VCaP (cell line): ENCODE measurements at regions not wholly inside any gene's neighbourhood (a gene's known extent, or its start where the extent isn't known, plus 50 kb on each side); places are given as distances from the start of the nearest gene placed in this dataset.
"Not testable (repeated sequence)": the region's sequence is repeated elsewhere in the genome, so short reads cannot be mapped to it uniquely, and the experiment has no call there.

Experiments used
- H3K27ac ChIP-seq: fragments of 450-650 bp; 2 replicates; pipeline ENCODE4 v1.5.1; 2017
- TF ChIP-seq, protein P1 (sequence below): fragments of 450-650 bp; conservative IDR thresholded peaks from 2 replicates; pipeline ENCODE4 v1.5.1; 2017; ENCODE audit warnings: mild to moderate bottlenecking, moderate library complexity

DNA sequence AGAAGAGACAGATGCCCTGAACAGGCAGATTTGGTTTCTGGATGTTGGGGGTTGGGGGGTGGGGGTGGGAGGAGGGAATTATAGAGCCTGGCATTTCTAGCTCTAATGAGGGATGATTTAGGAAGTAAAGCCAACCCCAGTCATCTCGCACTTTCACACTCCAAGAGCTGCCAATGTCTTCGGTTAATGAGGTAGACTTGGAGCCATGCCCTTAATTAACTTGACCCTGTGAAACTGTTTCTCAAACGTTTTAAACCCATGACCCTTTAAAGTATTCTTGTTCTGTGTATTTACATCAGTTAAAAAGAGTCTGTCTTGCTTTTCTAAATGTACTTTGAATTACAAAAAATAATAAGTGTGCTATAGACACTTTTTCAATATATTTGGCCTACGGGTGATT, 466.9 kb downstream of the FAT4 start:
- no peak overlapping the region for H3K27ac ChIP-seq
- TF ChIP-seq, protein P1, sequence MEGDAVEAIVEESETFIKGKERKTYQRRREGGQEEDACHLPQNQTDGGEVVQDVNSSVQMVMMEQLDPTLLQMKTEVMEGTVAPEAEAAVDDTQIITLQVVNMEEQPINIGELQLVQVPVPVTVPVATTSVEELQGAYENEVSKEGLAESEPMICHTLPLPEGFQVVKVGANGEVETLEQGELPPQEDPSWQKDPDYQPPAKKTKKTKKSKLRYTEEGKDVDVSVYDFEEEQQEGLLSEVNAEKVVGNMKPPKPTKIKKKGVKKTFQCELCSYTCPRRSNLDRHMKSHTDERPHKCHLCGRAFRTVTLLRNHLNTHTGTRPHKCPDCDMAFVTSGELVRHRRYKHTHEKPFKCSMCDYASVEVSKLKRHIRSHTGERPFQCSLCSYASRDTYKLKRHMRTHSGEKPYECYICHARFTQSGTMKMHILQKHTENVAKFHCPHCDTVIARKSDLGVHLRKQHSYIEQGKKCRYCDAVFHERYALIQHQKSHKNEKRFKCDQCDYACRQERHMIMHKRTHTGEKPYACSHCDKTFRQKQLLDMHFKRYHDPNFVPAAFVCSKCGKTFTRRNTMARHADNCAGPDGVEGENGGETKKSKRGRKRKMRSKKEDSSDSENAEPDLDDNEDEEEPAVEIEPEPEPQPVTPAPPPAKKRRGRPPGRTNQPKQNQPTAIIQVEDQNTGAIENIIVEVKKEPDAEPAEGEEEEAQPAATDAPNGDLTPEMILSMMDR = no peak

DNA sequence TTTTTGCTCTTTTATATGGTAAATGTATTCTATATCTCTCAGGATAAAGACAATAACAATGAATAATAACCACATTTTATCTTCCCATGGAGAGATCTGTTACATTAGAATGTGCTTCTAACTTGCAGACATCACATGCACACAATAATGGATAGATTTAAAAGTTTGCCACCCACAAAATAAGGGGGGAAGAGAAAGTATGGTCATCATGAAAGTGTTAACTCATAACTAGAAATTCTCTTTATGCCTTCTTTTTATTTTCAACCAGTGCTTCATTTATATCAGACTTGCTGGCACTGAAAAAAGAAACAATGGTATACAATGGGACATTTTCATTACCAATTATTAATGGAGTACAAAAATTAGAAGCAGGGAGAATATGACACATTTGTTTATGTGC, 470.0 kb downstream of the FAT4 start:
- TF ChIP-seq, protein P1 = no peak
- no peak overlapping the region for H3K27ac ChIP-seq

GRCh38 chr4:125787707-125788106, 473.0 kb downstream of the FAT4 start:
- no peak overlapping the region for H3K27ac ChIP-seq
- TF ChIP-seq, protein P1 = no peak

DNA sequence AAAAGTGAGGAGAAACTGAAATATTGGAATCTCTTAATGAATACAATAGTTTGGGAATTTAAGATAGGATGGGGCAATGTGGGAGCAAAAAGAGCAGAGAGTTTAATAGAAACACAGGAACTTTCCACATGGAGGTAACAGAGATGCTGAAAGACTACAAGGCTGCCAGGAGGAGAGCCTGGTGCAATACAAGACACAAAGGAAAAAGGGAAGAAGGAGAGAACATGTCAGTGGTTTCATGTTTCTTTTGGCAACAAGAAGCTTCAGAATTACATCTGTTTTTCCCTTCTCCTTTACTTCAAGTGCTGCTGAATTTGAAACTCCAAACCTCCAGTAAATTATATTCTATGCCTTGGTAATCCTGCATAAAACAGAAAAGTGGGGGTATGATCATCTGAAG, 474.3 kb downstream of the FAT4 start:
- H3K27ac ChIP-seq = no peak overlapping the region
- TF ChIP-seq, protein P1 = no peak

DNA sequence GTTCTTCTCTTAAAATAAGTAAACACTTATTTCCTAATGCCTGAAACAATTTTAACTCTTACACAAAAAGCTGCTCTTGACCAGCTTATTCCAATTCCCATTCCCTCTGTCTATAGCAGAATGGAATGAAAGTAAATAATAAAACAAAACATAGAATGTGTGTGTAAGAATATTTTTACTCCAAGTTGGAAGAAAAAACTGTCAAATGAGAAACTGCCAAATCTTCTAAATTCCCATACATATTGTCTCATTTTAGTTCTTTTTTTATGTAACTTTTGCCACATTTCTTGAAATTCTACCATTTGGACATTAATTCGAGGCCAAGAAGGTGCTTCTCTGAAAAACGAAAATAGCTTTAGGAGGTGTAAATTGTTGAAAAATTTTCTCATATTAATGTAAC, 477.1 kb downstream of the FAT4 start:
- H3K27ac ChIP-seq = no peak overlapping the region
- TF ChIP-seq, protein P1 = no peak

GRCh38 chr4:125794989-125795388, 480.2 kb downstream of the FAT4 start:
- no peak overlapping the region for H3K27ac ChIP-seq
- TF ChIP-seq, protein P1 = no peak

GRCh38 chr4:125796138-125796537, 481.4 kb downstream of the FAT4 start:
- TF ChIP-seq, protein P1 = no peak
- H3K27ac ChIP-seq = no peak overlapping the region

DNA sequence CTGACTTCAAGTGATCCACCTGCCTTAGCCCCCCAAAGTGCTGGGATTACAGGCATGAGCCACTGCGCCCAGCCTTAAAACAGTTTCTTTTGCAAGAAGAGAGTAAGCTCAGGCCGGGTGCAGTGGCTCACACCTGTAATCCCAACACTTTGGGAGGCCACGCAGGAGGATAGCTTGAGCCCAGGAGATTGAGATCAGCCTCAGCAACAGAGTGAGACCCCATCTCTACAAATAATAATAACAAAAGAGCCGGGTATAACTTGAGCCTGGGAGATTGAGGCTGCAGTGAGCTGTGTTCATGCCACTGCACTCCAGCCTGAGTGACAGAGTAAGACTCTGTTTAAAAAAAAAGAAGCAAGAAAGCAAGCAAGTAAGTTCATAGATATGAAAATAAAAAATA, 482.9 kb downstream of the FAT4 start:
- H3K27ac ChIP-seq = not testable (repeated sequence)
